ENCODE measurements at regions not wholly inside any gene's neighbourhood (a gene's known extent, or its start where the extent isn't known, plus 50 kb on each side); places are given as distances from the start of the nearest gene placed in this dataset.

DNA sequence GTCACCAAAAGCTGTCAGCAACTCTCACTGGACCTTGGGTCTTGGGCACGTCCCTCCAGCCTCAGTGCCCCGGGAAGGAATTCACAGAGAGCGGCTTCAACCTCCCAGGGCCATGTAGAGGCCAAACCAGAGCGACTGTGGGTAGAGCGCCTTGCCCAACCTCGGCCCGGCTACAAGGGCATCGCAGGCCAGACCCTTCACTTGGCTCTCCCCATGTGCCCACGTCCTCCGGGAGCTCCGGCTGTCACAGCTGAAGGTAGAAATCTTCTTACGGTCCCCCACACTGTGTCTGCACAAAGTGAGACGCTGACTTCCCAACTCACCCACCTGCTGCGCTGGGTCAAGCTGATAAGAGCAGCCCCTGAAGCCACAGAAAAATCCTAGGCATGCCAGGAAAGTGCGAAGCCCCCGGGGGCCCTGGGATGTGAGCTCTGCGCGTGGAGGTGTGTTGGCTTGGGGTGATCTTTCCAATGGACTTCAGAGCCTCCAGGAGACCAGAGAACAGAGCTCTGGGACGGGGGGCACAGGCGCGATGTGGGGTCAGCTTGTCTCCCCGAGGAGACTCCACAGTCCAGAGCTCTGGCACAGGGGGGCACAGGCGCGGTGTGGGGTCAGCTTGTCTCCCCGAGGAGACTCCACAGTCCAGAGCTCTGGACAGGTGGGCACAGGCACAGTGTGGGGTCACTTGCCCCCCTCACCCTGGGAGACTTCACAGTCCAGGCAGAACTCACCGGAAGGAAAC, 105.5 kb downstream of the RTP5 start:
- Mint-ChIP-seq H3K4me1 (no peaks in the 10 kb centered on the region), H3K27me3 (no peaks in the 10 kb centered on the region), H3K36me3 (ENCODE audit: low read depth) (no peaks in the 10 kb centered on the region), H3K9me3 (no peaks in the 10 kb centered on the region), H3K4me3 (no peak overlapping the region), H3K27ac (no peak overlapping the region)
- no peak for DNase-seq
- POLR2A ChIA-PET, result no interaction called here
- CTCF ChIA-PET, result no interaction called here

DNA sequence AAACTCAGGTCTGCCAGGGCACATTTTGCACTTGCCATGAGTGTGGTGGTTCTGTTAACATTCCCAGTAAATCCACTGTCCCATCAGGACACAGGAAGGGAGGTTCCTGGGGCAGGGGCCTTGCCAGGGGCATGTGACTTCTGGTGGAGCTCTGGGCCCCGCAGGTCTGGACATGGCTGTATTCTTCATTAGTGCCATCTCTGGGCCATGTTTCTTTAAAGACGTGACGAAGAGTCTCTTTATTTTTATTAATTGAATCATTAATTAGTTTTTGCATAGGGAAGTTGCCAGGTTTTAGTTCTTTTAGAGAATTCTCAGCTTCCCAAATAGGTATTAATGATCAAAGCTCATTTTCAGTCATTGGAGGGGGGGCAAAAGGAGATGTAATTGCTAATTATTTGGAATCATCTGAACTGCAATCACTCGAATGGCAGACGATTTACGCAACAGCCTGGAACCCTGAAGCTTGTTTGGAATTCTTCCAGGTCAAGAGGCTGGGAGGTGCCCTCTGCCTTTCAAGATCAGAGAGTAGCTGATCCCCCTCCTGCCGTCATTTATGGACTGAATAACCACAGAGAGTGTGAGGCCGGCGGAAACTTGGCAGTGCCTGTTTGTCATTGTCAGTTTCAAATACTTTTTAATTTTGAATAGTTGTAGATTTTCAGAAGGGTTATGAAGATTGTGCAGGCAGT, 106.2 kb downstream of the RTP5 start:
- Mint-ChIP-seq H3K27ac (no peak overlapping the region), H3K4me1 (no peaks in the 10 kb centered on the region), H3K36me3 (ENCODE audit: low read depth) (no peaks in the 10 kb centered on the region), H3K9me3 (no peaks in the 10 kb centered on the region), H3K4me3 (no peak overlapping the region), H3K27me3 (no peaks in the 10 kb centered on the region)
- ChIA-PET POLR2A (no interaction called here), CTCF (no interaction called here)
- no peak for DNase-seq

DNA sequence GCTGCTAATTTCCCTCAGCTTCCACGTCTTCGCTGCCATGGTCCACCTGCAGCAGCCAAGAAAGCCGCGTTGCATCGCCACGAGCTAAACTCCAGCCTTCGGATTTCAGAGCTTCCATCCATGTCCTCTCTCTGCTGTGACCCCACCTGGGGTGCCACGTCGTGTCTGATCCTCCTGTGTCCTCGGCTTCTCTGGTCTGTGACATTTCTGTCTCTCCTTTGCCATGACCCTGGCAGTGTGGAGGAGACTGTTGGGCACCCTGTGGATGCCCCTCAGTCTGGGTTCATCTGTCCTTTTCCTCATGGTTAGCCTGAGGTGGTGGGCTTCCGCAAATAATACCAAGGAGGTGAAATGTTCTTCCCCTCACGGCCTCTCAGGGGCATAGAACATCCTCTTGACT, 106.8 kb downstream of the RTP5 start:
- ChIA-PET POLR2A (no interaction called here), CTCF (no interaction called here)
- Mint-ChIP-seq H3K4me1 (no peaks in the 10 kb centered on the region), H3K27me3 (no peaks in the 10 kb centered on the region), H3K27ac (no peak overlapping the region), H3K36me3 (ENCODE audit: low read depth) (no peaks in the 10 kb centered on the region), H3K4me3 (no peak overlapping the region), H3K9me3 (no peaks in the 10 kb centered on the region)
- no peak for DNase-seq

DNA sequence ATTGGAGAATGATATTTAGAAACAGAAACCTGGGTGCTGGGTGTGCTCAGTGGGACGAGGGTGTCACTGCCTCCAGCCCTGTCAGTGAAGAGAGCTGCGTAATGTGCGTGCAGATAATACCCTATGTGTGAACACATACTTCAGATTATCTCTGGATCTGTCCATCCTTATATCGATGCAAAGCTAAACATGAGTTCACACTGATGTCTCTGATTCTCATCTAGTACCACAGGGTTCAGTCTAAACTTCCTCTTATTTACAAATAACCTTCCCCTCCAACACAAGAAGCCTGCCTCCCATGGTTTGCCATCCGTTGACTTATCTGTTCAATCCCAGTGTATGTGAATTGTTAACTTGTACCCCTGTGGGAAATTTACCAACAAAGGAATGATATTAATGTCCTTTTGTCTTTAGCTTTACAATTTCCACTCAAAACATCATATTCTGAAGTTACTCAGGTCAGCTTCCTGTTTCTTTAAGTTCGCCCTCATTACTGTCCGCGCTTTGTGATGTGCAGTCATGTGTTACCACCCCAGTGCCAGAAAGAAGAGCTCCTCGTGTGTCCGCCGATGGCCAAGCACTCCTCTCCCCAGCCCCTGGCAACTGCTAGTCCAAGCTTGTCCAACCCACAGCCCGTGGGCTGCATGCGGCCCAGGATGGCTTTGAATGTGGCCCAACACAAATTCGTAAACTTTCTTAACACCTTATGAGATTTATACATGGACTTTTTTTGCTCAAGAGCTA, 108.2 kb downstream of the RTP5 start:
- Mint-ChIP-seq H3K27ac (no peak overlapping the region), H3K27me3 (no peaks in the 10 kb centered on the region), H3K4me3 (no peak overlapping the region), H3K9me3 (no peaks in the 10 kb centered on the region), H3K4me1 (no peaks in the 10 kb centered on the region), H3K36me3 (ENCODE audit: low read depth) (no peaks in the 10 kb centered on the region)
- POLR2A ChIA-PET, result no interaction called here
- no peak for DNase-seq
- CTCF ChIA-PET, result no interaction called here

DNA sequence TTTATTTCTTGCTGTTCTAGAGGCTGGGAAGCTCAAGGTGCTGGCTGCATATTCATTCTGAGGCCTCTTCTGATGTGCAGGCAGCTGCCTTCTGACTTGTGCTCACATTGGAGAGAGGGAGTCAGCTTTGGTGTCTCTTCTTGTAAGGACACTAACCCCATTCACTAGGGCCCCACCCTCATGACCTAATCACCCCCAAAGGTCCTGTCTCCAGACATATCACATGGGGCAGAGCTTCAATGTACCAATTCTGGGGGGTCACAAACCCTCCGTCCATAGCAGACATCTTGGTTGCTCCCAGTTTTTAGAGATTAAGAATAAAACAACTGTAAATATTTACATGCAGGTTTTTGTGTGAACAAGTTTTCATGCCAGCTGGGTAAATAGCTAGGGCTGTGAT, 109.1 kb downstream of the RTP5 start:
- H3K36me3 Mint-ChIP-seq (ENCODE audit: low read depth), result no peaks in the 10 kb centered on the region
- ChIA-PET POLR2A (no interaction called here), CTCF (no interaction called here)
- no peak overlapping the region for H3K4me3 Mint-ChIP-seq
- no peaks in the 10 kb centered on the region for H3K27me3 Mint-ChIP-seq
- H3K4me1 Mint-ChIP-seq, result no peaks in the 10 kb centered on the region
- DNase-seq, result no peak
- no peak overlapping the region for H3K27ac Mint-ChIP-seq
- H3K9me3 Mint-ChIP-seq, result no peaks in the 10 kb centered on the region

DNA sequence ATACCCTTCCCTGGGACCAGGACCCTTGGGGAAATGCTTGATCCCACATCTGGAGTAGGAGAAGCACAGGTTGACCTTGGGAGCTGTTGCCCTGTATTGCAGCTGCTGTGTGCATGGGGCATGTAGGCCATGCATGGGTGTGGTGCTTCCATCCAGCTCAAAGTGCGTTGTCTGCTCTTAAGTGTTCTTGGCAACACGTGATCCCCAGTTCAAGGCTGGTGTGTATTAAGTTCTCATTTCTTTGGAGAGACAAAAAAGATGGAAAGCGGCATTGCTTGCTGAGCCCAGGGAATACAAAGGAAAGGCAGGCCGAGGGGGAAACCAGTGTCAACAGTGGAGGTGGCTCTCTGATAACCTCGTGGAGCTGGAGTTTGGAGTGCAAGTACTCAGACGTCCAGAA, 110.7 kb downstream of the RTP5 start:
- DNase-seq, result no peak
- POLR2A ChIA-PET, result no interaction called here
- CTCF ChIA-PET, result no interaction called here
- no peaks in the 10 kb centered on the region for H3K9me3 Mint-ChIP-seq
- no peaks in the 10 kb centered on the region for H3K36me3 Mint-ChIP-seq (ENCODE audit: low read depth)
- no peaks in the 10 kb centered on the region for H3K27me3 Mint-ChIP-seq
- H3K27ac Mint-ChIP-seq, result no peak overlapping the region
- peaks cover 6% of the 10 kb centered on the region for H3K4me1 Mint-ChIP-seq
- H3K4me3 Mint-ChIP-seq, result no peak overlapping the region

DNA sequence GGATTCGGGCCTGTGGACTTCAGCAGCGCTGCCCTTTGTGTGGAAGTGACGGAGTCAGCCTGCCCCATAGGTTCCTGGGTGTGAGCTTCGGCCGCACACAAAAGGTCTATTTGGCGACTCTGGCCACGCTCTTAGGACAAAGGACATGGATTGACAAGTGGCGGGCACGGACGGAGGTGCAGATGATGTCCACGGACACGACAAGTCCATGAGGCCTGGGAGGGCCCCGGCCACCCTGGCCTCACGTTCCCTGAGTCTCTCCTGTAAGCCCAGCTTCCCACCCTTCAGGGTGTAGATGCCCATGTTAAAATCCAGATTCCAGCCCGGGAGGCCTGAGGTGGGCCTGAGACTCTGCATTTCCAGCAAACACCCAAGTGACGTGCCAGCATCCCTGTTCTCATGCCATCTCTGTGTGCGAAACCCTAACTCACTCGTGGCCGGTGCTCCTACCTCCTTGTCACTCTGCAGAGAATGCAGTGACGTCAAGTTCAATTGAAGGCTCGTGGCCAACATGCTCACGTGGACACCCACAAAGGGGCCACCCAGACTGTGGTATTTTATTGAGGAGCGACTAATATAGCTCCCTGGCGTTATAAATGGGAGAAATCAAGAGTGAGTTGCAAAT, 111.7 kb downstream of the RTP5 start:
- ChIA-PET CTCF (no interaction called here), POLR2A (no interaction called here)
- Mint-ChIP-seq H3K4me1 (peaks cover 11% of the 10 kb centered on the region), H3K4me3 (no peak overlapping the region), H3K36me3 (ENCODE audit: low read depth) (no peaks in the 10 kb centered on the region), H3K27ac (no peak overlapping the region), H3K27me3 (no peaks in the 10 kb centered on the region), H3K9me3 (no peaks in the 10 kb centered on the region)
- no peak for DNase-seq

DNA sequence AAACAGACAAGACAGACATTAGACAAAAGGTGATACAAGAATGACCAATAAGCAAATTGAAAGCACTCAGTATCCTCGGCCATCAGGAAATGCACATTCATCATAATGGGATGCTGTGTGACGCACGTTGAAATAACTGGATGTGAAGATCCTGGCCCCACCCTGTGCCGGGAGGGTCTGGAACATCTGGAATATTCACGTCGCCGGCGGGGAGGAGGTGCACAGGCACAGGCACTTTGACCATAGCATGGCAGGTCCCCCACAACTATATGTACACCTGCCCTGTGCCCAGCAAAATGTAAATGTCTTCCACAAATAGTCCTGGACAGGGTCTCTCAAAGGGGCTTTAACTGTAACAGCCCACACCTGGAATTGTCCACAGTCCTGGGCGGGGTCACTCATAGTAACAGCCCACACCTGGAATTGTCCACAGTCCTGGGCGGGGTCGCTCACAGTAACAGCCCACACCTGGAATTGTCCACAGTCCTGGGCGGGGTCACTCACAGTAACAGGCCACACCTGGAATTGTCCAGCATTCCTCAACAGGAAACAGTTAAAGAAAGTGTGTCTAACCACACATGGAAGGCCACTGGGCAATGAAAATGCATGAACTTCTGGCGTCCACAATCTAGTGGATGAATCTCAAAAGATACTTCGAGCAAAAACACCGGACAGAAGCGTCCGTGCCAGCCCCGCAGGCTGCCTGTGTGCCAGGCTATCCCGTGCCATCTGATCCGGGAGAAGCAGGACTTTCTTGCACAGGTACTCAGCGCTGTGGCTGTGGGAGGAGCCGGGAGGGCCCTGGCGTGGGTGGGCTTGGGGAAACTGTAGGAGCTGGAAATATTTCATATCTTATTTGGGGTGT, 113.4 kb downstream of the RTP5 start:
- Mint-ChIP-seq H3K4me1 (peaks cover 11% of the 10 kb centered on the region), H3K36me3 (ENCODE audit: low read depth) (no peaks in the 10 kb centered on the region), H3K9me3 (peaks cover 8% of the 10 kb centered on the region), H3K27ac (no peak overlapping the region), H3K27me3 (no peaks in the 10 kb centered on the region), H3K4me3 (no peak overlapping the region)
- ChIA-PET POLR2A (no interaction called here), CTCF (no interaction called here)
- DNase-seq, result no peak

DNA sequence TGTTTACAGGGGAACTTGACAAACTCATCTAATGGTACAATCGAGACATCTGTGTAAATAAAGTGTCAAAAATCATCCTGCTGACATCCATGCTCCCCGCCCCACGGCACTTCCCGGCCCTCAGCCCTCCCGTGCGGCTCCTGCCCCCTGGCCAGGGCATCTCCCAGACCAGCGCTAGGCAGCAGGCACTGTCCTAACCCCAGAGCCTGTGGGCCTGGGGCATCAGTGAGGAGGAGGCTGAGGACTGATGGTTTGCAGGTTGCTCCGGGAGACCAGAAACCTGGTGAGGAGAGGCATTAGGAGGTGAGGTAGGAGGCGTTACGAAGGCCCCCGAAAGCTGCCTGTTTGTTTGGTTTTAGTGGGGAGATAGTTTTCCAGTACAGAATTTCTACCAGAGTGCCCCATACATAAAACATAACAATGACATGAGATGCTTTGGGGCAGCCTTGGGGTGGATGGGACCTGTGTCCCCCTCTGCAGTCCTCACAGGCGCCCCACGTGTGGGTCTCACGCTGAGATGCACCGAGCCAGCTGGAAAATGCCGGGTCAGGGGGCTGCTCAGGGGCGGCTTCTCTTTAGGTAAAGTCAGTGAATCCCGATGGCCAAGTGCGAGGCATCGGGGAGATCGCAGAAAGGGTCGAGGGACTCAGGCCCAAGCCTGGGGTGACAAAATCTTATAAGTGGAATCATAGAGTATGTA, 114.2 kb downstream of the RTP5 start:
- ChIA-PET CTCF (interaction anchor here (1.3 kb wide), 1 partner anchor 15 kb away, joined by 3 read pairs; no protein-coding TSS in a partner anchor), POLR2A (no interaction called here)
- no peak overlapping the region for H3K4me3 Mint-ChIP-seq
- no peaks in the 10 kb centered on the region for H3K27me3 Mint-ChIP-seq
- peaks cover 8% of the 10 kb centered on the region for H3K9me3 Mint-ChIP-seq
- DNase-seq, result no peak
- peaks cover 11% of the 10 kb centered on the region for H3K4me1 Mint-ChIP-seq
- H3K27ac Mint-ChIP-seq, result peak overlapping the region; percentile 14
- no peaks in the 10 kb centered on the region for H3K36me3 Mint-ChIP-seq (ENCODE audit: low read depth)

DNA sequence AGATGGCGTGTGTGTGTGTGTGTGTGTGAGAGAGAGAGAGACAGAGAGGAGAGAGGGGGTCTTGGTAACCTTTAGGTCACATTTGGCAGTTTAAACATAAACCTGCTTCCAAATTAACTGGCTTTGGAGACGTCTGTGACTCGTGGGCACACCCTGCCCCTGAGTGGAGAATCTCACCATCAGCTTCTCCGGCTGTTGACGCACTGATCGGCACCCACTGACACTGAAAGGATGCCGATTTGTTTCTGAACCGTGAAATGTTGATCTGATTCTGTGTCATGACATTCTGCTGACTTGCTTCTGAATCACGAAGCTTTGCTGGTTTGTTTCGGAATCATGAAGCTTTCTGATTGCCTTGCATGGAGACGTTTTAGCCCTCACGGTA, 114.7 kb downstream of the RTP5 start:
- ChIA-PET CTCF (interaction anchor here (1.3 kb wide), 1 partner anchor 15 kb away, joined by 3 read pairs; no protein-coding TSS in a partner anchor), POLR2A (no interaction called here)
- no peaks in the 10 kb centered on the region for H3K27me3 Mint-ChIP-seq
- H3K4me3 Mint-ChIP-seq, result no peak overlapping the region
- H3K36me3 Mint-ChIP-seq (ENCODE audit: low read depth), result no peaks in the 10 kb centered on the region
- peaks cover 11% of the 10 kb centered on the region for H3K4me1 Mint-ChIP-seq
- H3K27ac Mint-ChIP-seq, result peak overlapping the region; percentile 14
- peaks cover 8% of the 10 kb centered on the region for H3K9me3 Mint-ChIP-seq
- no peak for DNase-seq

DNA sequence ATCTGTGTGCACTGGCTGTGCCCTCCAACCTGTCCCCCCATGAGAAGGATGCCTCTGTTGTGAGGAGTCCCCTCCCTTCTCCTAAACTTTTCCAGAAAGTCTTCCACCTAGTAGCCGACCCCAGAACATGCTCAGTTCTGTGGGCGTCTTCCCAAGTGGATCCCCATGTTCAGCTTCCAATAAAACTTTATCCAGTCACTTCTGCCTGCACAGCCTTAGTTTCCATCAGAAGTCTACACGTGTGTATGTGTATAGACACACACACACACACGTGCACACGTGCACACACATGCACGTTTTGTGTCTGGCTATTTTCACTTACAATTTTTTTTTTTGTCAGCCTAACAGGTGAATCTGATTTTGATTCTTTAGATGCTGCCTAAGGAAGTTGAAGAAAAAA, 115.1 kb downstream of the RTP5 start:
- peaks cover 8% of the 10 kb centered on the region for H3K9me3 Mint-ChIP-seq
- ChIA-PET CTCF (interaction anchor here (1.3 kb wide), 1 partner anchor 14 kb away, joined by 3 read pairs; no protein-coding TSS in a partner anchor), POLR2A (no interaction called here)
- H3K36me3 Mint-ChIP-seq (ENCODE audit: low read depth), result no peaks in the 10 kb centered on the region
- peaks cover 11% of the 10 kb centered on the region for H3K4me1 Mint-ChIP-seq
- no peaks in the 10 kb centered on the region for H3K27me3 Mint-ChIP-seq
- no peak overlapping the region for H3K4me3 Mint-ChIP-seq
- no peak for DNase-seq
- no peak overlapping the region for H3K27ac Mint-ChIP-seq
